WERI-Rb-1 (cell line): ENCODE measurements at regions not wholly inside any gene's neighbourhood (a gene's known extent, or its start where the extent isn't known, plus 50 kb on each side); places are given as distances from the start of the nearest gene placed in this dataset.

Source experiments
- DNase-seq: peaks from one replicate; pipeline ENCODE4 v3.0.0-alpha.2; 2020
- H3K27ac ChIP-seq: fragments of 250-450 bp; sonication (Bioruptor Pico); 2 replicates; pipeline ENCODE4 v1.5.1; 2020; ENCODE audit warnings: mild to moderate bottlenecking, moderate library complexity
- H3K27me3 ChIP-seq: fragments of 250-450 bp; sonication (Bioruptor Pico); 2 replicates; pipeline ENCODE4 v1.5.1; 2021; ENCODE audit warnings: mild to moderate bottlenecking, low read depth, moderate library complexity; ENCODE audit not compliant: insufficient read depth, severe bottlenecking
- H3K36me3 ChIP-seq: fragments of 250-450 bp; sonication (Bioruptor Pico); 2 replicates; pipeline ENCODE4 v1.5.1; 2020; ENCODE audit warnings: mild to moderate bottlenecking, moderate library complexity
- H3K4me3 ChIP-seq: 2 replicates; pipeline ENCODE4 v1.5.1; 2011; ENCODE audit warnings: low read depth, mild to moderate bottlenecking, control low read depth, low read length
- H3K9me3 ChIP-seq: fragments of 250-450 bp; sonication (Bioruptor Pico); 2 replicates; pipeline ENCODE4 v1.5.1; 2021; ENCODE audit warnings: mild to moderate bottlenecking, moderate library complexity; ENCODE audit not compliant: severe bottlenecking
- CTCF ChIP-seq: IDR thresholded peaks from 2 replicates; pipeline ENCODE4 v1.5.1; 2011; ENCODE audit warnings: low read depth, mild to moderate bottlenecking, control low read depth, inconsistent platforms, low read length

- H3K36me3 ChIP-seq: no peaks in the 10 kb centered on the region
- no peak overlapping the region for H3K4me3 ChIP-seq
- no peaks in the 10 kb centered on the region for H3K27me3 ChIP-seq
- H3K9me3 ChIP-seq: no peaks in the 10 kb centered on the region
- no peak for DNase-seq
- H3K27ac ChIP-seq: no peak overlapping the region
- no peak for TF ChIP-seq CTCF
Observed at GRCh38 chr9:18371141-18371540, 102.8 kb upstream of the ADAMTSL1 start.

- H3K4me3 ChIP-seq: no peak overlapping the region
- H3K27me3 ChIP-seq: no peaks in the 10 kb centered on the region
- TF ChIP-seq CTCF: no peak
- no peaks in the 10 kb centered on the region for H3K9me3 ChIP-seq
- DNase-seq: no peak
- no peak overlapping the region for H3K27ac ChIP-seq
- H3K36me3 ChIP-seq: no peaks in the 10 kb centered on the region
Observed at GRCh38 chr9:18371621-18372020, 102.3 kb upstream of the ADAMTSL1 start.

GRCh38 chr9:18379073-18379811, 94.7 kb upstream of the ADAMTSL1 start:
- no peaks in the 10 kb centered on the region for H3K36me3 ChIP-seq
- no peak overlapping the region for H3K27ac ChIP-seq
- H3K27me3 ChIP-seq: no peaks in the 10 kb centered on the region
- no peak for DNase-seq
- H3K9me3 ChIP-seq: no peaks in the 10 kb centered on the region
- TF ChIP-seq CTCF: no peak
- H3K4me3 ChIP-seq: no peak overlapping the region

GRCh38 chr9:18382243-18382642, 91.7 kb upstream of the ADAMTSL1 start:
- no peak for DNase-seq
- no peaks in the 10 kb centered on the region for H3K9me3 ChIP-seq
- no peak overlapping the region for H3K27ac ChIP-seq
- H3K27me3 ChIP-seq: no peaks in the 10 kb centered on the region
- H3K36me3 ChIP-seq: no peaks in the 10 kb centered on the region
- H3K4me3 ChIP-seq: no peak overlapping the region
- TF ChIP-seq CTCF: no peak

- DNase-seq: no peak
Observed at GRCh38 chr9:18384066-18384465, 89.9 kb upstream of the ADAMTSL1 start.

More at GRCh38 chr9:18384066-18384465, 89.9 kb upstream of the ADAMTSL1 start:
- no peak overlapping the region for H3K4me3 ChIP-seq
- no peak for TF ChIP-seq CTCF
- no peaks in the 10 kb centered on the region for H3K9me3 ChIP-seq
- no peak overlapping the region for H3K27ac ChIP-seq
- no peaks in the 10 kb centered on the region for H3K27me3 ChIP-seq
- H3K36me3 ChIP-seq: no peaks in the 10 kb centered on the region
